Panc1 (cell line): ENCODE measurements at regions not wholly inside any gene's neighbourhood (a gene's known extent, or its start where the extent isn't known, plus 50 kb on each side); places are given as distances from the start of the nearest gene placed in this dataset.

ENCODE experiments used
- ATAC-seq: fragments of 200-7000 bp; cut with Tn5 transposase; 2 replicates; pipeline ENCODE4 v1.9.1; 2020; ENCODE audit warnings: mild to moderate bottlenecking, moderate library complexity
- BruUV-seq: library from RNA; stranded (reverse); fragments of 400-500 nt; replicated peaks from 2 replicates; lab custom pipeline; 2021; lab: Mats Ljungman, UMichigan
- CTCF ChIA-PET: fragments of 300-600 bp; sonication (Branson Sonifier 250); formaldehyde crosslinking; loops from one replicate; lab custom pipeline; 2022; ENCODE audit warnings: antibody characterized with exemption; lab: Charles Lee
- POLR2A ChIA-PET: fragments of 300-600 bp; sonication (Branson Sonifier 250); formaldehyde crosslinking; loops from one replicate; lab custom pipeline; 2022; ENCODE audit warnings: antibody characterized with exemption; lab: Charles Lee
- DNase-seq: peaks from one replicate; pipeline ENCODE4 v3.0.0-alpha.2; 2010; ENCODE audit warnings: low read depth, low spot score
- H3K27ac ChIP-seq: 2 replicates; pipeline ENCODE4 v1.5.1; 2011; ENCODE audit warnings: mild to moderate bottlenecking, low read length, inconsistent platforms
- H3K27me3 ChIP-seq: fragments of 200-500 bp; sonication (Bioruptor generic); 2 replicates; pipeline ENCODE4 v1.6.0; 2014; ENCODE audit warnings: low read length, inconsistent platforms; ENCODE audit not compliant: control insufficient read depth, insufficient read depth
- H3K36me3 ChIP-seq: fragments of 200-500 bp; sonication (Bioruptor generic); 2 replicates; pipeline ENCODE4 v1.5.1; 2014; ENCODE audit warnings: inconsistent platforms, mild to moderate bottlenecking, low read length, moderate library complexity; ENCODE audit not compliant: control insufficient read depth, insufficient read depth
- H3K4me1 ChIP-seq: 2 replicates; pipeline ENCODE4 v1.5.1; 2011; ENCODE audit warnings: inconsistent platforms, mild to moderate bottlenecking, low read length, moderate library complexity; ENCODE audit not compliant: control insufficient read depth, insufficient read depth
- H3K4me3 ChIP-seq, 2 experiments: 2 replicates each; pipeline ENCODE4 v1.5.1; 2011 to 2012; ENCODE audit warnings: low read depth in 2 of 2, low read length in 2 of 2, mild to moderate bottlenecking in 2 of 2, inconsistent platforms in 1 of 2, moderate library complexity in 1 of 2
- H3K9me3 ChIP-seq: fragments of 200-500 bp; sonication (Bioruptor generic); 2 replicates; pipeline ENCODE4 v1.5.1; 2014; ENCODE audit warnings: low read depth, mild to moderate bottlenecking, inconsistent platforms, low read length, moderate library complexity; ENCODE audit not compliant: control insufficient read depth, insufficient read depth
- POLR2AphosphoS5 ChIP-seq: IDR thresholded peaks from 2 replicates; pipeline ENCODE4 v1.6.1; 2012; ENCODE audit warnings: mild to moderate bottlenecking, low read depth, low read length, moderate library complexity
- SIN3A ChIP-seq: IDR thresholded peaks from 2 replicates; pipeline ENCODE4 v1.6.1; 2012; ENCODE audit warnings: low read depth, mild to moderate bottlenecking, low read length, moderate library complexity, borderline replicate concordance; ENCODE audit not compliant: insufficient read depth
- TCF7L2 ChIP-seq: IDR thresholded peaks from 2 replicates; pipeline ENCODE4 v1.6.1; 2011; ENCODE audit warnings: mild to moderate bottlenecking, low read depth, low read length, inconsistent platforms
- in situ Hi-C: cut with HindIII; loops from 2 replicates; pipeline ENCODE4 v1.10.0; 2016; ENCODE audit warnings: low sequenced_read_pairs, low pct_unique_long_range_greater_than_20kb
- intact Hi-C: fragments of 100-400 bp; cut with micrococcal nuclease; formaldehyde crosslinking; loops from one replicate; pipeline ENCODE4 v1.10.0; 2022; ENCODE audit not compliant: unreplicated experiment
- TF ChIP-seq, protein P1 (sequence below), 2 experiments: IDR thresholded peaks; 2 replicates each; pipeline ENCODE4 v1.6.1; 2011 to 2012; ENCODE audit warnings: low read depth in 2 of 2, control low read depth in 1 of 2, low read length in 1 of 2, mild to moderate bottlenecking in 1 of 2, moderate library complexity in 1 of 2; ENCODE audit not compliant: insufficient read depth in 1 of 2
- TF ChIP-seq, protein P2 (sequence below): fragments of 450-650 bp; IDR thresholded peaks from 2 replicates; pipeline ENCODE4 v1.5.1; 2017; ENCODE audit warnings: mild to moderate bottlenecking

DNA sequence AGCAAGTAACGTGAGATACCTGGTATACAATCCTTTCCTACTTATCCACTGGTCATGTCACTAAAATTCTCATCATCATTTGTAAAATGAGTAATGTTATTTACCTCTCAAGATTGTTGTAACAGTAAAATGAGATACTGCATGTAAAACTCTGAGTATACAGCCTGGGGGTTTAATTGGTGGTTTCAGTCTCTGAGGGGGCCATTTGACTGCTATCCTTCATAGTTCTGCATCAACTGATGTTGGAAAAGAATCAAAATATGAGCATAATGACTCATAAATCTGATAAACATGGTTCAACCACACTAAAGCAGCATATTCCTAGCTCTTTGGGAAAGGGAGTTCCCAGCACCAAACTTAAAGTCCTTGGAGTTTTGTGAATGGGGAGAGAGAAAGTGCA lies 181.0 kb upstream of the GHR start:
- no peaks in the 10 kb centered on the region; the same call in 1 of the 2 replicates for H3K9me3 ChIP-seq
- in situ Hi-C loops (no loop called here), intact Hi-C loops (no loop called here)
- no peak overlapping the region for H3K4me3 ChIP-seq
- ChIA-PET POLR2A (no interaction called here), CTCF (no interaction called here)
- no peak for ATAC-seq
- H3K27me3 ChIP-seq = no peaks in the 10 kb centered on the region
- no peak for DNase-seq
- no TSS peak for BruUV-seq
- no peaks in the 10 kb centered on the region for H3K4me1 ChIP-seq
- TF ChIP-seq SIN3A = no peak
- TF ChIP-seq, protein P1, sequence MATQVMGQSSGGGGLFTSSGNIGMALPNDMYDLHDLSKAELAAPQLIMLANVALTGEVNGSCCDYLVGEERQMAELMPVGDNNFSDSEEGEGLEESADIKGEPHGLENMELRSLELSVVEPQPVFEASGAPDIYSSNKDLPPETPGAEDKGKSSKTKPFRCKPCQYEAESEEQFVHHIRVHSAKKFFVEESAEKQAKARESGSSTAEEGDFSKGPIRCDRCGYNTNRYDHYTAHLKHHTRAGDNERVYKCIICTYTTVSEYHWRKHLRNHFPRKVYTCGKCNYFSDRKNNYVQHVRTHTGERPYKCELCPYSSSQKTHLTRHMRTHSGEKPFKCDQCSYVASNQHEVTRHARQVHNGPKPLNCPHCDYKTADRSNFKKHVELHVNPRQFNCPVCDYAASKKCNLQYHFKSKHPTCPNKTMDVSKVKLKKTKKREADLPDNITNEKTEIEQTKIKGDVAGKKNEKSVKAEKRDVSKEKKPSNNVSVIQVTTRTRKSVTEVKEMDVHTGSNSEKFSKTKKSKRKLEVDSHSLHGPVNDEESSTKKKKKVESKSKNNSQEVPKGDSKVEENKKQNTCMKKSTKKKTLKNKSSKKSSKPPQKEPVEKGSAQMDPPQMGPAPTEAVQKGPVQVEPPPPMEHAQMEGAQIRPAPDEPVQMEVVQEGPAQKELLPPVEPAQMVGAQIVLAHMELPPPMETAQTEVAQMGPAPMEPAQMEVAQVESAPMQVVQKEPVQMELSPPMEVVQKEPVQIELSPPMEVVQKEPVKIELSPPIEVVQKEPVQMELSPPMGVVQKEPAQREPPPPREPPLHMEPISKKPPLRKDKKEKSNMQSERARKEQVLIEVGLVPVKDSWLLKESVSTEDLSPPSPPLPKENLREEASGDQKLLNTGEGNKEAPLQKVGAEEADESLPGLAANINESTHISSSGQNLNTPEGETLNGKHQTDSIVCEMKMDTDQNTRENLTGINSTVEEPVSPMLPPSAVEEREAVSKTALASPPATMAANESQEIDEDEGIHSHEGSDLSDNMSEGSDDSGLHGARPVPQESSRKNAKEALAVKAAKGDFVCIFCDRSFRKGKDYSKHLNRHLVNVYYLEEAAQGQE (IDR thresholded peaks at IDR 0.05; ENCODE audit: insufficient read depth in 1 of 2, low read depth in 2 of 2, low read length in 1 of 2) = no peak
- TF ChIP-seq, protein P2, sequence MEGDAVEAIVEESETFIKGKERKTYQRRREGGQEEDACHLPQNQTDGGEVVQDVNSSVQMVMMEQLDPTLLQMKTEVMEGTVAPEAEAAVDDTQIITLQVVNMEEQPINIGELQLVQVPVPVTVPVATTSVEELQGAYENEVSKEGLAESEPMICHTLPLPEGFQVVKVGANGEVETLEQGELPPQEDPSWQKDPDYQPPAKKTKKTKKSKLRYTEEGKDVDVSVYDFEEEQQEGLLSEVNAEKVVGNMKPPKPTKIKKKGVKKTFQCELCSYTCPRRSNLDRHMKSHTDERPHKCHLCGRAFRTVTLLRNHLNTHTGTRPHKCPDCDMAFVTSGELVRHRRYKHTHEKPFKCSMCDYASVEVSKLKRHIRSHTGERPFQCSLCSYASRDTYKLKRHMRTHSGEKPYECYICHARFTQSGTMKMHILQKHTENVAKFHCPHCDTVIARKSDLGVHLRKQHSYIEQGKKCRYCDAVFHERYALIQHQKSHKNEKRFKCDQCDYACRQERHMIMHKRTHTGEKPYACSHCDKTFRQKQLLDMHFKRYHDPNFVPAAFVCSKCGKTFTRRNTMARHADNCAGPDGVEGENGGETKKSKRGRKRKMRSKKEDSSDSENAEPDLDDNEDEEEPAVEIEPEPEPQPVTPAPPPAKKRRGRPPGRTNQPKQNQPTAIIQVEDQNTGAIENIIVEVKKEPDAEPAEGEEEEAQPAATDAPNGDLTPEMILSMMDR = no peak
- TF ChIP-seq POLR2AphosphoS5 = no peak
- no peak for TF ChIP-seq TCF7L2
- H3K36me3 ChIP-seq = no peaks in the 10 kb centered on the region
- no peak overlapping the region for H3K27ac ChIP-seq

DNA sequence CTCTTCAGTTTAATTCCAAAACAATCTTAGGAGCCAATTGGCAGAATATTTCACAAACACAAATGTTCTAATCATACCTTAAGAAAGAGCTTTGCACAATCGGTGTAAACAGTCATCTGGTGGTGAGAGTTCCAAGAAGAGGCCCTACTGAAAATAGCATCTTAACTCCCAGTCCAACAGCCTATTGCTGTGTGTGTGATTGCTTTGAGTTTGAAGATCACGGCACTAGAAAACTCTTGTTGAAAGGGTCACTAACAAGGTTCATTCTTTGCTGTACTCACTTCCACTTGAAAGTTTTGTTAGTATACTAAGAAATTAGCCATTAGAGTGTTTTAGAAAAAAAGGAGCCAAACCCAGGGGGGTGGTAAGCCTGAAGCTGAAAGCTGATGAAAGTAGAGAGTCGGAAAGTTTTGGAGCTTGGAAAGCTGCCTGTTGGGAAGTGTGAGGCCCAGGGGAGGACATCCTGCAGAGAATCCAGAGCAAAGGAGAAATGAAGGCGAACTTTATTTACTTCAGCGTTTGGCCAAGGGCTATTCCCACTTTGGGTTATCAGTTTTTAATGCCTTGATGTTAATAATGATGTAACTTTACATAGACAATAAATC lies 180.3 kb upstream of the GHR start:
- Histone ChIP-seq H3K27me3 (no peaks in the 10 kb centered on the region), H3K36me3 (no peaks in the 10 kb centered on the region), H3K4me1 (no peaks in the 10 kb centered on the region), H3K27ac (no peak overlapping the region), H3K4me3 (no peak overlapping the region), H3K9me3 (no peaks in the 10 kb centered on the region; the same call in 1 of the 2 replicates)
- BruUV-seq = no TSS peak
- no peak for TF ChIP-seq POLR2AphosphoS5
- no peak for TF ChIP-seq TCF7L2
- TF ChIP-seq, protein P1 (IDR thresholded peaks at IDR 0.05; ENCODE audit: insufficient read depth in 1 of 2, low read depth in 2 of 2, low read length in 1 of 2) = no peak
- TF ChIP-seq SIN3A = no peak
- TF ChIP-seq, protein P2 = no peak
- in situ Hi-C loops (no loop called here), intact Hi-C loops (no loop called here)
- no peak for DNase-seq
- CTCF ChIA-PET = no interaction called here
- POLR2A ChIA-PET = no interaction called here
- no peak for ATAC-seq
